ENCODE measurements at regions not wholly inside any gene's neighbourhood (a gene's known extent, or its start where the extent isn't known, plus 50 kb on each side); places are given as distances from the start of the nearest gene placed in this dataset.

DNA sequence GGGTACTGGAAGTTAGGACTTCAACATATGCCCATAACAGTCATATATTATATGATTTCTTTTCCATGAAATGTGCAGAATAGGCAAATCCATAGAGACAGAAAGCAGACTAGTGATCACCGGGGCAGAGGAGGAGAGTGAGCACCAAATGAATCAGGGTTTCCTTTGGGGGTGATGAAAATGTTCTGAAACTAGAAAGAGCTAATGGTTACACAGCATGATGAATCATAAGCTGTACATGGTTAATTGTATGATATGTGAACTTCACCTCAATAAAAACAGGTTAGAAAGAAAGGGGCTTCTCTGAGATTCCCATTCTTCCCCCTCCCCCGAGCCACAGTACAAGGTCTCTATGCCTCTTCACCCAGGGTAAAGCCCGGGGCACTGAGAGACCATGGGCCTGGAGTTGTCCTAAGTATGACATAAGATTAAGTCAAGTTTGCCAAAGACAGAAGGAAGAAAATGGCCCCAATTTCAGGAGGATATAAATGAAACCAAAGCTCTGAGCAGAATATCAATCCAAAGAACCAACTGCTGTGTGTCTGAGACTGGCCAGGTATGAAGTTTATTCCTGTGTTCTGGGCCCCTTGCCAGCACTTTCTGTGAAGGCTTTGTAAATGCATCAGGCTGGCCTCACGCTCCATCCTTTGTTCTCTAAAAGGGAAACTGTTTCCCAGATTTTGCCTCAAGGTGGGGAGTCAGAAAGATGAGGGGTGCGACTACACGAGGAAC, 243.8 kb downstream of the CDK5RAP2 start:
- no peaks in the 10 kb centered on the region for H3K36me3 ChIP-seq (replicated peaks; ENCODE audit: insufficient read depth, low read length)
- no peak for DNase-seq
- no peaks in the 10 kb centered on the region for H3K9me2 ChIP-seq (replicated peaks; ENCODE audit: insufficient read depth, low read length)
- H3K4me2 ChIP-seq (ENCODE audit: low read depth, low read length), result no peak overlapping the region
- H4K20me1 ChIP-seq (ENCODE audit: insufficient read depth, low read length), result no peaks in the 10 kb centered on the region
- H3K9ac ChIP-seq (ENCODE audit: low read length), result no peak overlapping the region
- no peaks in the 10 kb centered on the region for H3K27me3 ChIP-seq (replicated peaks; ENCODE audit: insufficient read depth, low read length)
- H3K4me1 ChIP-seq (ENCODE audit: low read length), result no peaks in the 10 kb centered on the region
- H3K79me2 ChIP-seq (ENCODE audit: low read length), result no peaks in the 10 kb centered on the region
- H3F3A ChIP-seq (ENCODE audit: insufficient read depth, low read length), result no peaks in the 10 kb centered on the region
- no peaks in the 10 kb centered on the region for H3K9me3 ChIP-seq (replicated peaks; ENCODE audit: insufficient read depth, low read length)
- no peak for TF ChIP-seq EZH2 (optimal IDR thresholded peaks at IDR 0.05; ENCODE audit: low read depth, low read length)
- TF ChIP-seq, protein P1, sequence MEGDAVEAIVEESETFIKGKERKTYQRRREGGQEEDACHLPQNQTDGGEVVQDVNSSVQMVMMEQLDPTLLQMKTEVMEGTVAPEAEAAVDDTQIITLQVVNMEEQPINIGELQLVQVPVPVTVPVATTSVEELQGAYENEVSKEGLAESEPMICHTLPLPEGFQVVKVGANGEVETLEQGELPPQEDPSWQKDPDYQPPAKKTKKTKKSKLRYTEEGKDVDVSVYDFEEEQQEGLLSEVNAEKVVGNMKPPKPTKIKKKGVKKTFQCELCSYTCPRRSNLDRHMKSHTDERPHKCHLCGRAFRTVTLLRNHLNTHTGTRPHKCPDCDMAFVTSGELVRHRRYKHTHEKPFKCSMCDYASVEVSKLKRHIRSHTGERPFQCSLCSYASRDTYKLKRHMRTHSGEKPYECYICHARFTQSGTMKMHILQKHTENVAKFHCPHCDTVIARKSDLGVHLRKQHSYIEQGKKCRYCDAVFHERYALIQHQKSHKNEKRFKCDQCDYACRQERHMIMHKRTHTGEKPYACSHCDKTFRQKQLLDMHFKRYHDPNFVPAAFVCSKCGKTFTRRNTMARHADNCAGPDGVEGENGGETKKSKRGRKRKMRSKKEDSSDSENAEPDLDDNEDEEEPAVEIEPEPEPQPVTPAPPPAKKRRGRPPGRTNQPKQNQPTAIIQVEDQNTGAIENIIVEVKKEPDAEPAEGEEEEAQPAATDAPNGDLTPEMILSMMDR (IDR thresholded peaks at IDR 0.05; ENCODE audit: low read length), result no peak
- no peak for TF ChIP-seq EZH2phosphoT487 (IDR thresholded peaks at IDR 0.05; ENCODE audit: low read length)
- H2AFZ ChIP-seq (ENCODE audit: low read length), result no peak overlapping the region
- no peak overlapping the region for H3K4me3 ChIP-seq (ENCODE audit: low read length)
- H3K27ac ChIP-seq (ENCODE audit: low read length), result no peak overlapping the region

- Histone ChIP-seq H2AFZ (ENCODE audit: low read length) (no peak overlapping the region), H3K9me3 (replicated peaks; ENCODE audit: insufficient read depth, low read length) (no peaks in the 10 kb centered on the region), H3K27ac (ENCODE audit: low read length) (no peak overlapping the region), H3K9ac (ENCODE audit: low read length) (no peak overlapping the region), H3K36me3 (replicated peaks; ENCODE audit: insufficient read depth, low read length) (no peaks in the 10 kb centered on the region), H3K79me2 (ENCODE audit: low read length) (no peaks in the 10 kb centered on the region), H3K4me2 (ENCODE audit: low read depth, low read length) (no peak overlapping the region), H3K4me3 (ENCODE audit: low read length) (no peak overlapping the region), H4K20me1 (ENCODE audit: insufficient read depth, low read length) (no peaks in the 10 kb centered on the region), H3K9me2 (replicated peaks; ENCODE audit: insufficient read depth, low read length) (no peaks in the 10 kb centered on the region), H3K4me1 (ENCODE audit: low read length) (no peaks in the 10 kb centered on the region), H3F3A (ENCODE audit: insufficient read depth, low read length) (no peaks in the 10 kb centered on the region), H3K27me3 (replicated peaks; ENCODE audit: insufficient read depth, low read length) (no peaks in the 10 kb centered on the region)
- TF ChIP-seq EZH2phosphoT487 (IDR thresholded peaks at IDR 0.05; ENCODE audit: low read length), result no peak
- TF ChIP-seq, protein P1 (IDR thresholded peaks at IDR 0.05; ENCODE audit: low read length), result no peak
- no peak for TF ChIP-seq EZH2 (optimal IDR thresholded peaks at IDR 0.05; ENCODE audit: low read depth, low read length)
- DNase-seq, result no peak
Observed at GRCh38 chr9:120331913-120332312, 248.1 kb downstream of the CDK5RAP2 start.

- no peaks in the 10 kb centered on the region for H3K79me2 ChIP-seq (ENCODE audit: low read length)
- H3K4me2 ChIP-seq (ENCODE audit: low read depth, low read length), result no peak overlapping the region
- DNase-seq, result no peak
- no peaks in the 10 kb centered on the region for H3F3A ChIP-seq (ENCODE audit: insufficient read depth, low read length)
- no peak for TF ChIP-seq EZH2phosphoT487 (IDR thresholded peaks at IDR 0.05; ENCODE audit: low read length)
- TF ChIP-seq EZH2 (optimal IDR thresholded peaks at IDR 0.05; ENCODE audit: low read depth, low read length), result no peak
- TF ChIP-seq, protein P1 (IDR thresholded peaks at IDR 0.05; ENCODE audit: low read length), result no peak
- no peaks in the 10 kb centered on the region for H3K9me3 ChIP-seq (replicated peaks; ENCODE audit: insufficient read depth, low read length)
- H3K4me1 ChIP-seq (ENCODE audit: low read length), result no peaks in the 10 kb centered on the region
- no peaks in the 10 kb centered on the region for H3K27me3 ChIP-seq (replicated peaks; ENCODE audit: insufficient read depth, low read length)
- no peaks in the 10 kb centered on the region for H4K20me1 ChIP-seq (ENCODE audit: insufficient read depth, low read length)
- H3K9ac ChIP-seq (ENCODE audit: low read length), result no peak overlapping the region
- H3K4me3 ChIP-seq (ENCODE audit: low read length), result no peak overlapping the region
- no peaks in the 10 kb centered on the region for H3K36me3 ChIP-seq (replicated peaks; ENCODE audit: insufficient read depth, low read length)
- H3K27ac ChIP-seq (ENCODE audit: low read length), result no peak overlapping the region
- H3K9me2 ChIP-seq (replicated peaks; ENCODE audit: insufficient read depth, low read length), result no peaks in the 10 kb centered on the region
- H2AFZ ChIP-seq (ENCODE audit: low read length), result no peak overlapping the region
Observed at GRCh38 chr9:120330031-120330430, 249.9 kb downstream of the CDK5RAP2 start.

All from MM.1S (cell line).